Cerebellar cortex (tissue), 1 donor: ENCODE measurements at regions not wholly inside any gene's neighbourhood (a gene's known extent, or its start where the extent isn't known, plus 50 kb on each side); places are given as distances from the start of the nearest gene placed in this dataset.
A peak's percentile ranks its signal among the peaks of the same experiment; 100 is the strongest.
"Not testable (repeated sequence)": the region's sequence is repeated elsewhere in the genome, so short reads cannot be mapped to it uniquely, and the experiment has no call there.

ENCODE experiments used
- DNase-seq: peaks from one replicate; pipeline ENCODE4 v3.0.0-alpha.2; 2015; ENCODE audit warnings: low spot score

DNA sequence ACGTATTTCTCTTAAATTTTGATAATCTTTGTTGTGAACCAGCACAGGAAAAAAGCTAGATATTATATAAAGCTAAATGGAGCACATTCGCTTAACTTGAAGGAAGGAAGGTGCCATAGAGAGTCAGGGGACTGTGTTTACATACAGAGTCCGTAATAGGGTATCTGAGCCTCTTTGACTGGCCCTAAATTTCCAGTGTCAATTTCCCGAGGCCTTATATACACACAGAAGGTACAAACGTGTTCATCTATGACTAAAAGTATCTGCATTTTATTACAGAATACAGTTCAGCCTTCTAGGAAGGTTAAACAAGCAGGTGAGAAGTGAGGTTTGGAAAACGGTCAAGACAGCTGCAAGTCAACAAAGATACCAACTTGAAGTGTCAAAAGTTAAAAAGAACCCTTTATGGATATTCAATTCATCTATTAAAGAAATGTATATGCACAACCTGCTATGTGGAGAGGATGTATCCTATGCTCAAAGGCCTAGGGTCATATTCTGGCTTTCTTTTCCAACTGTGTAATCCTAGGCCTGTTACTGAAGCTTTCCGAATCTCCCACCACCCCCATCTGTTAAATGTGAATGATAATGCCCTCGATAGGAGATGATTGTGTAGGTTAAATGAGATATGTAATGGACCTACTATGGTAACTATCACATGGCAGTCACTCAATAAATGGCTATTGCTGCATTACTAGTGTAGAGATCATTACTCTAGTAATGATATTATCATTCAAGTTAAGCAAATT, 263.7 kb upstream of the MAF start:
- DNase-seq = no peak

GRCh38 chr16:79863128-79864031, 262.8 kb upstream of the MAF start:
- peak; percentile 74 for DNase-seq

DNA sequence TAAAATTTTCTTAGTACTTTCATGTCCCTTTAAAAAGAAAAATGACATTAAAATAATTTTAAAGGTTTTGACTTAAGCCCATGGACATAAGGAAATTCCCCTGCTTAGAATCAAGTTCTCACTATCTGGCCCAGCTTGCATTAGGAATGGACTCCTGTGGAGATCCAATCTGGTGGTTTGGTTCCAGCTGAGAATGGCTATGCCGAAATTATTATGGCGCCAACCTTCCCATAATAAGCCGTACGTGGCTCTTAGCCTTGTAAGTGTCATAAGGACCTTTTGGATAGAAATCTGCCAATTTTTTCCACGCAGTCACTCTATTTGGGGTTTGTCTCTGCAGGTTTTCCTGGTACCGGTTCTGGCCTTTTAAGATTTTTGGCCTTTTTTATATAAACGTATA, 262.1 kb upstream of the MAF start:
- DNase-seq = peak; percentile 97

DNA sequence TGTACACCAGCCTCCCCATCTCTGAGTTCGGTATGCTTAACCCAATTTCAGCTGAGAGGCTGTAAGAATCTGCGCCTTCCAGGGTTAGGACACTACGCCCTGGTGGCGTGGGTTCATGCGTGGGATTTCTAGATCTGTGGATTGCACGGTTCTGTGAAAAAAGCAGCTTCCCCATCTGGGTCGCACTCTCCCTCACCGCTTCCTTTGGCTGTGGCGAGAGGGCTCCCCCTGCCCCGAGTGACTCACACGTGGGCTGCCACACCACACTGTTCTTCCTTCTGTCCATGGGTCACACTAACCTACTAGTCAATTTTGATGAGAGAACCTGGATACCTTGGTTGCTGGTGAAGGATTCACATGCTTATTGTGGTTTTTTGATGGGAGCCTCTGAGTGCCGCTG, 256.0 kb upstream of the MAF start:
- DNase-seq = no peak

- peak; percentile 20 for DNase-seq
These were observed 249.8 kb upstream of the MAF start for GRCh38 chr16:79850348-79850747.

DNA sequence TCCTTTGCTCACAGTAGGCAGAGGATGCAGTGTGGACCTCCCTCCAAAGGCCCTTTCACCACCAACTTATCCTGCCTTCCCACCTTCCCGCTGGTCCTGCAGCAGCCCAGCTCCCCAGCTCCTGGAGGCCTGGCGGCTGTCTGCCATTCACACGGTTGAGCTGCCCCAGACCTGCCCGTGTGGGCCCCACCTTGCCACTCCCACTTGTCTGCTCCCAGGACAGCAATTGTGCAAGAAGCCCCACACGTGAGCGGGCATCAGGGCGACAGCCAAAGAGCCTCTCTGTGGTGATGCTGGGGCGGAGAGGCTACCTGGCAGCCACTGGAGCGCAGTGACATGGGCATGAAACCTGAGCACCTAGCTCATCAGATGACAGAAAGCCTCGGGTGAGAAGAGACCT, 248.6 kb upstream of the MAF start:
- DNase-seq = no peak

DNA sequence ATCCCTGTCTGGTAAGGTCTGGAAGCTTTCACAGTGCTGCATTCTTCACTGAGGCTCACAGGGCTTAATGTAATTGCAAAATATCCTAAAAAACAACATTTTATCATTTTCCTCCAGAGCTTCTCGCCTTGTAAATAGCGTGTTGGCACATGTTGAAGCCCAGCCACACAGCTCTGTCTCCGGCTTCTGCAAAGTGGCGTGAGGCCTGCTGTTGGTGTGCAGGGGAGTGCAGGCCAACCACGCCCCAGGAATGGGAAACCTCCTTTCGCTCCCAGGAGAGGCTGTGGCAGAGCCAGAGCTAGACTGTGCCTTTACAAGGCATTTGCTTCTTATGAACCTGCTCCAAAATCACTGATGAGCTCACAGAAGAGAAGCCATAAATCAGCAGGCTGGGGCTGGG, 248.2 kb upstream of the MAF start:
- no peak for DNase-seq

DNA sequence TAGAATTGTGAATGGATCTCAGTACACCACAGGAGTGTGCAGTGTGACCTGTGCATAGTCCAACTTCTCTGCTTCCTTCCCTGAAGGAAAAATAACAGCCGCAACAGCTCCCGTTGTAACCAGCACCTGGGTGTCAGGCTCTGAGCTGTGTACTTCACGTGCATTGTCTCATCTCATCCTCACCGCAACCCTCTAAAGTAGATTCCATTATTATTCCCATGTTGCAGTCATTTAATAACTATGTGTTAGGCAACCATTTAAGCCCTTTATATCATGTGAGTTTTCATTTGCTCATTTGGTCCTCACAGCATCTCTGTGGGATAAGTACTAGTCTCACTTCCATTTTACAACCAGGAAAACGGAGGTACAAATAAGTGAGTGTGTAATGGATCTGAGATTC, 247.0 kb upstream of the MAF start:
- no peak for DNase-seq

GRCh38 chr16:79847101-79847500, 246.6 kb upstream of the MAF start:
- DNase-seq = peak; percentile 82

- no peak for DNase-seq
These were observed 245.2 kb upstream of the MAF start for GRCh38 chr16:79845734-79846135.

GRCh38 chr16:79845033-79845733, 244.6 kb upstream of the MAF start:
- no peak for DNase-seq

GRCh38 chr16:79844603-79845002, 244.1 kb upstream of the MAF start:
- DNase-seq = no peak

DNA sequence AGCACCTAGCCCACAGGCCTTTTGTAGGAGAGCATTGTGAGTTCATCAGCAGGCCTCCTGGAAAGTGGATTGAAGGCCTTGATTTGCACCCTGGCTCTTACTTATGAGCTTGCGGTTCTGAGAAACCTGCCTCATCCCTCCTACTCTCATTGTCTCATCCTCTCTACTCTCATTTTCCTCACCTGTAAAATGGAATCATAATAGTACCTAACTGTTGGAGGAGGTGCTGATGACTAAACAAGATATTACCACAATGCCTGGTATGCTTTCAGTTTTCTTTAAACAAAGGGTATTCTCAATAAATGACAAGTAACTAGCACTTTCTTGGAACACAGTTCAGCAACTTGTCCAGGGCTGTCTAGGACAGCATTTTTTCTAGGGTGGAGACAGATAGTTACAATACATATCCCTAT, 243.1 kb upstream of the MAF start:
- DNase-seq = no peak

DNA sequence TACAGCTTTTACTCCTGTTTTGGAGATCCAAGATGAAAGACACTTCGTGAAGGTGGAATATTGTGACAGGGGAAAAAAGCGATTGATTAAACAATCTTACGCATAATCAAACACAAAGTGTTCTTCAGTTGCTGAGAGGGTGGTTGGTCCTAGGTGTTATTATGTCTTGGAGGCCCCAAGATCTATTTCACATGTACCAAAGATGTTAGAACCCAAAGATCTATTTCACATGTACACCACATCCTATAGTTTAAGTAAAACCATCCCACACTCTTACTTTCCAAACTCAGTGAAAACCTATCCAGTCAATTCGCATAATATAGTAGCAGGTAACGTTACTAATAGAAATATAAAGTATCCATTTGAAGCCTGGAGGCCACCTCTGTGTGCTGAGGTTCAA, 242.6 kb upstream of the MAF start:
- DNase-seq = no peak

DNA sequence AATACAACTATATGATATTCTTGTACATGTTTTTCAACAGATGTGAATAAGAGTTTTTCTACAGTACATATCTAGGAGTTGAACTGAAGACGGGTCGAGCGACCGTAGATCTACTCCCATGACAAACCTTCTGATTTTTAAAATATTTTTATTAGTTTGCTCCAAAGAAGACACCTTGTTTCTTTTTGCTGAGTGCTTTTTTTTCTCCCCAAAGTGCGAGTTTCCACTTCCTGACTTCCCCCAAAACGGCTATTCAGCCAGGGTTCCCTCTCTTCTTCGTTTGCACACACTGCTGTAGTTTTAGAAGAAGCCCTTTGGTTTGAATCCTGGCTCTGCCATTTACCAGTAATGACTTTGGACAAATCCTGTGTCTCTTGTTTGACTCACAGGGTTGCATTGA, 241.7 kb upstream of the MAF start:
- DNase-seq = no peak

DNA sequence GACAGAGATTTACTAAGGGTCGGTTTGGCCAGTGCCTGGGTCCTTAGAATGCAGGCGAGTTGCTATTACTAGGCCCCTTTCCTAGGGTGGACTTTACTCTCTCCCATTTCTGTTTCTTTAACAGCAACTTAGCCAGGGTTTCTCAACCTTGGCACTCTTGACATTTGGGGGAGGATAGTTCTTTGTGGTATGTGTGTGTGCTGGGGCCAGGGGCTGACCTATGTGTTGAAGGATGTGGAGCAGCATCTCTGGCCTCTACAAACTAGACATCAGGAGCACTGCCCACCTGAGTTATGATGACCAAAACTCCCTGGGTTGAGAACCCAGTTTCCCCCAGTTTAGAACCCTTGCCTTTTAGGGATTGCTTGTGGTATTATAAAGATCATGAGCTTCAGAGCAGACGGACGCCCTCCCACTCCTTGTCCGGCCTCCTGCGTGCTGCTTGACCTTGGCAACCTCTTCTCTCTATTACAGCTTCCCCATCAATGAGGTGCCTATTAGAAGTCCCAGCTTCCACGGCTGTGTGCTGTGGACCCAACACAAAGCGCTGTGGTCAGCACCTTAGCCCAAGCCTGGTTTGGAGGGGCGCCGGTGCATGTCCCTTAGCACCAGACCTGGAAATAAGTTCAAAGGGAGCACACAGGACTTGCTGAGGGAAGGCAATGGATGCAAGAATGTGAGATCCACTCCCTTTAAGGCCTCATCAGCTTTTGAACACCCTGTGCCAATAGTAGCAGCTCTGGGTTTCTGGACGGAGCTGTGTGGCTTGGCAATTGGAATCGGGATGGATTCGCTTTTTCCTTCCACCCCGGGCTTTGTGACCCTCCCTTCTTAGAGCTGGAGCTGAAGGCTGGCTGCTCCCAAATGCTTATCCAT, 239.2 kb upstream of the MAF start:
- no peak for DNase-seq

- DNase-seq = no peak
These were observed 238.1 kb upstream of the MAF start for GRCh38 chr16:79838496-79839259.

- DNase-seq = no peak
These were observed 235.6 kb upstream of the MAF start for GRCh38 chr16:79836144-79836543.

- no peak for DNase-seq
These were observed 234.7 kb upstream of the MAF start for GRCh38 chr16:79835194-79835593.

DNA sequence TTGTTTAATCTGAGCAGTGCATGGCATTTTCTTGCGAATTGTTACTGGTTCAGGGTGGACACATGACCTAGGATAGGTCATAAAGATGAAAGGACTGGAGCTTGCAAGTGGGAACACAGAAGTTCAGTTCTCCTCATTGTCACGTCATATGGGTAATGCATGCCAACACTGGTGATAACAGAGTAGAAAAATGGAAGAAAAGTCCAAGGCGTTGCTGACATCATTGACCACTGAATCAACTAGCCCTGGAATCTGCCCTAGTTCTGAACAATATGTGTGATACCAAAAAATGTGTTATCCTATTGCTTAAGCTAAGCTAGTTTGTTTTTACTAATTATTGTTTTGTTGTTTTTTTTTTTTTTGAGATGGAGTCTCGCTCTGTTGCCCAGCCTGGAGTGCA, 234.2 kb upstream of the MAF start:
- no peak for DNase-seq

- not testable (repeated sequence) for DNase-seq
These were observed 233.5 kb upstream of the MAF start for GRCh38 chr16:79834003-79834402.
